ENCODE measurements at regions not wholly inside any gene's neighbourhood (a gene's known extent, or its start where the extent isn't known, plus 50 kb on each side); places are given as distances from the start of the nearest gene placed in this dataset.
"Not testable (repeated sequence)": the region's sequence is repeated elsewhere in the genome, so short reads cannot be mapped to it uniquely, and the experiment has no call there.

DNA sequence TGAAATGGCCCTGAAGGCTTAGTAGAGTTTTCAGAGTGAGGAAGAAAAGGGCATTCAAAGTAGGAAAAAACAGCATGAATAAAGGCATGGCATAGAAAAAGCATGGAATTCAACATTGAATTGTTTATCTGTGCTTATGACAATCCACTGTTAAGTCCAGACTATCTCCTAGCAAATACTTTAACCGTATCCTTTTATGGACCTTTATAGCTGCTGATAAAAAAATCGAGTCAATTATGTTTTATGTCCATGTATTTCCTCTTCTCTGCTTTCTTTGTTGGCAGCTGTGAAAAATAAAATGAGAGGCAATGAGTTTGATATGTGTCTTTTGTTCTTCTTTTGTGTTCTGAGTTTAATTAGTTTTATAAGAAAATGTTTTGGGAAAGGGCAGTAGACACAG, 70.4 kb downstream of the TDRD15 start:
- no peak for DNase-seq

DNA sequence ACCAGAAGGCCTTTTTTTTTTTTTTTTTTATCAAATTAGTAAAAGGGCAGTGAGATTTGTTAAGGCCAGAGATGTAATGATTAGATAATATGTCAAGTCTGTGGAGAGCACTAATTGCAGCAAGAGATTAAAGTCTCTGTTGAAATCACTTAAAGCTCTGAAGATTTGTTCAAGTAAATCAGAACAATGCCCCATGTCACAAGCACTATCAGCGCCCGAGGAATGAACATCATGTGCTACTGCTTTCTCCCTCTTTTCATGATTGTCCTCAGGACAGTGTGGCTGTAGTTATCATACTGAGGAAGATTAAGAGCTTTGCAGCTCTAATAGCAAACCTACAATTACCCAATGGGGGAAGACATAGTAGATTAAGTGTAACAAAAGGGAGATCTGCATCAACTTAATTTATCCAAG, 71.1 kb downstream of the TDRD15 start:
- DNase-seq = no peak

DNA sequence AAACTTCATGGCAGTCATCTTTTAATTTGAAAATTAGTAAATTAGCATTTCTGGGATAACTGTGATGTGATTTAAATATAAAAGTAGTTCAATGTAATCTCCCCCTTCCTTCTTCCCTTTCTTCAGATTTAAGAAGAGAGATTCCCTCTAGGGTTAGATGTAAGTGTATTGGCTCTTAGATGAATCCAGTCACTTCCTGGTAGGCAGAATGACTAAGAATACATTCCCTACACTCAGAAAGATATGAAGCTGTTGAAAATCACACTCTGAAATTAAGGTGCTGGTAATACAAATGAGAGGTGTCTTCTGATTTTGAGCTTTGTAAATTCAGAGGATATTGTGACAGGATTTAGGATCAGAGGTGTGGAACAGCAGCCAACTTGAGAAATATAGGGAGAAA, 71.6 kb downstream of the TDRD15 start:
- DNase-seq = no peak

DNA sequence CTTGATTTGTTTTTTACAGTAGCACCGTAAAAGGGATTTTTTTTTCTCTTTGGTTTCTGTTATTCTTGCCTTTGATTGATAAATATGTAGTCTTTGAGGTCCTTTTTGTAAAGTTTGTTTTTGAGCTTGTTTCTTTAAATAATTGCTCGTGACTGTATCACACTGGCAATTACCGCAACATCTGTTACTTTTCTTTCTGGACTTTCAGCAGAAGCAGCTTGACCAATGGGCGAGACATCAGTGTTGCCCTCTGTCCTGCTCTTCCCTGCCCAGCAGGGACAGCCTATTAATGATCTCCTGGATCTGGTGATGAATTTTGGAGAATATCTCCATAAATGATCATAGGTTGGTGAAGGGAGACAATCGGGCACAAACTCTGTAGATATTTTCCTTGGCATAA, 74.9 kb downstream of the TDRD15 start:
- DNase-seq = no peak

DNA sequence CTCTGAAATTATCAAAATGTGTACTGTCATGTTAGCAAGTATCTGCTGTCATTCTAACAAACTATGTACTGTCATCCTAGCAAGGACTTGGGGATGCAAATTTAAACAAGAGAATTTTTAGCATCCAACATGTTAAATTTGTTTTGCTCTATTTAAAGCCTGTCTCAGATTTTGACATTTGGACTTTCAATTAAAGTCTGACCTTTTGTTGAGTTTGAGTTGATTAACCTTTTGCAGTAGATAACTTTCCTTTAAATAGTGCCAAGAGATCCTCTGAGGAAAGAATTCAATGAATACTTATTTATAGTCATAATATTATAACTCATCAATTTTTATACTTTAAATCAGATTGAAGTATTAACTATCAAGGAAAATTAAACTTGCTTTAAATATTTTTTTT, 80.2 kb downstream of the TDRD15 start:
- no peak for DNase-seq

DNA sequence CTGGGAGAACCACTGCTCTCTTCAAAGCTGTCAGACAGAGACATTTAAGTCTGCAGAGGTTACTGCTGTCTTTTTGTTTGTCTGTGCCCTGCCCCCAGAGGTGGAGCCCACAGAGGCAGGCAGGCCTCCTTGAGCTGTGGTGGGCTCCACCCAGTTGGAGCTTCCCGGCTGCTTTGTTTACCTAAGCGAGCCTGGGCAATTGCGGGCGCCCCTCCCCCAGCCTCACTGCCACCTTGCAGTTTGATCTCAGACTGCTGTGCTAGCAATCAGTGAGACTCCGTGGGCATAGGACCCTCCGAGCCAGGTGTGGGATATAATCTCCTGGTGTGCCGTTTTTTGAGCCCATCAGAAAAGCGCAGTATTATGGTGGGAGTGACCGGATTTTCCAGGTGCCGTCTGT, 90.3 kb downstream of the TDRD15 start:
- DNase-seq = not testable (repeated sequence)

DNA sequence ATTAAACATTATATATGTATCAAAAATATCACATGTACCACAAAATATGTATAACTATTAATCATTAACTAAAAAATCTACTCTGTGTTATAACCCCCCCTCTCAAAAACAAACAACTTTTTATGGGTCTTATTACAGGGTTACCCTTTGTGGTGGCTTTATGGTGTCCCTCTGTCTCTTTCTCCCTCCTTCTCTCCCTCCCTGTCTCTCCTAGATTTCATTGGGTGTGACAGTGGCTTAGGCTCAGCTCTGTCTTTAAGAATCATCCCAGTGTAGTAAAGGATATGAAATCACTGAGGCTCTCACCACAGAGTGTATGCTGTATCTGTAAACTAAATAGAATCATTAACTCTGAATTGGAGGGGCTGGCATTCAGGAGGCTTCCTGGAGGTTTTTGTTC, 93.7 kb downstream of the TDRD15 start:
- no peak for DNase-seq

DNA sequence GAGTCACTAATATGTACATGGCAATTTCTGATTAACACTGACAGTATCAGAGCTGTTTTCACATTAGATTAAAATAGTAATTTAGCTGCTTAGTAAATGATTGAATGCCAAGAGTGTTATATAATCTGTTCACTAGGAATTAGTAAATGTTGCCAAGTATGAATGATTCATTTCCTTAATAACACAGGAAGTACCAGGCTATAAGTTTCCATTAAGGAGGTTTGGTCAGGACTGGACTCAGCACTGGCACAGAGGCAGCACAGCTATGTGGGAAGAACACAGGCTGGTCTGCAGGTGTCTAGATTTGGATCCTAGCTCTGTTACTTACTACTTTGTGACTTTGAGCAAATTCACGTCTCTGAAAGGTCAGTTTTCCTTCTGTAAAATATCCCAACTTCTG, 97.2 kb downstream of the TDRD15 start:
- DNase-seq = no peak

DNA sequence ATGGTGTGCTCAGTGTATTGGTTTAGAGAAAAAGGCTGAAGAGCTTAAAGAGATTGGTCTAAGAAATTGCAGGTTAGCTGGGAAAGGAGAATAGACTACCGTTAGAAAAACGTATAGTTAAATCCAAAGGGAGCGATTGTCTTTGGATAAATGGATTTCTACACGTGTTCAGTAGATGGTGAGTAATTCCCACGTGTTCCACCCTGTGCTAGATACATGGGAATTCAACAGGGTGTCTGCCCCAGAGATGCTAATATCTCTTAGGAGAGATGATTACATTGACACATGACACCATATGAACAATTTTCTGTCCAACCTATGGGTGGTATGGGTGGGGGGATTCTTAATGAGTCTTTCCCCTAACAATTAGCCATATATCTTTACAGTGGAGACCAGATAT, 99.8 kb downstream of the TDRD15 start:
- DNase-seq = no peak

DNA sequence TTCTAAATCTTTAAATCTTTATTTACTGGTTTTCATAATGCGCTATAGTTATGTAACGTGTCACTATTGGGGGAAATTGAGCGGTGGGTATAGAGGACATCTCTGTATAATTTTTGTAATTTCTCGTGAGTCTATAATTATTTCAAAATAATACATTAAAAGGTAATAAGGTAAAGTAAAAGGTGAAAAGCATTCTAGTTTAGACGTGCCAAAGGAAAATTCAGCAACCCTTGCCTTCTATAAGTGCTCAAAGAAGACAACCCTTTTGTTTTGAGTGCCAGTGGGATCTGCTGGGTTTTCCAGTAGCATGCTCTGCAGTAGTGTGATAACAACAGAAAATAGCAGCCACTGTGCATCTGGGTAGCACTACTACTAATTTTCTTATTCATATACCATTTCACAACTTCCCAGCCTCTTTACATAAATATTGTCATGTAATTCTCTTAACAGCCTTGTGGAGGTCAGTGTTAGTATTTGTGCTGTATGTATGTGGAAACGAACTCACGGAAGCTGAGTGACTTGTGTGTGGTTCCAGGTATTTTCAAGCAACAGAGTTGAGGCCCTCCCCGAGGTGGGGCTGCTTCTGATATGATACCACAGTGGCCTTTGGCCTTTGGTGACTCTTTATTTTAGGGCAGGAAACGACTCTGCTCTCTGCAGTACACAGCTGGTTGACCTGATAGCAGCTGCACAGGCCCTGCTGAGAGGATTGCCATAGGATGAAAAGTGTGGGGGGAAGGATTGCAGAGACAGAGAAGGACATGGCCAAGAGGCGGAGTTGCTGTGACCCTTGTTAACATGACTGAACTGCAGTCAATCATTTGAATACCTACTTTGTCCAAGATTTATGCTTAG, 104.5 kb downstream of the TDRD15 start:
- DNase-seq = no peak

DNA sequence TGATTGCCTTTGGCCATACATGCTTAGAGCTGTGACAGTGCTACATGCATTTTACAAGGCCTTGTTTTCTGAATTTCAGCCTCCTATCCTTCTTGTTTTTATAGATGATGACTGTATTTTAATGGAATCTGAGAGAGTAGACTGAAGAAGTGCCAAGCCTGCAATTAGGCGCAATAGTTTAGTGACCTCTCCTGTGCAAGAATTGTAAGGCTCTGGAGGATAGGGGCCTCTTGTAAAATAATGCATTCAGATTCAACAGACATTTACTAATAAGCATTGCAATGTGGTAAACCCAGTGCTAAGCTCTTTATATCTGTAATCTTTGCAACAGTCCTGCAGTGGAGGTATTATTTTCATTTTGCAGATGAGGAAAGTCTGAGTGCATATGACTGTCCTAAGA, 105.5 kb downstream of the TDRD15 start:
- peak; percentile 10 for DNase-seq

DNA sequence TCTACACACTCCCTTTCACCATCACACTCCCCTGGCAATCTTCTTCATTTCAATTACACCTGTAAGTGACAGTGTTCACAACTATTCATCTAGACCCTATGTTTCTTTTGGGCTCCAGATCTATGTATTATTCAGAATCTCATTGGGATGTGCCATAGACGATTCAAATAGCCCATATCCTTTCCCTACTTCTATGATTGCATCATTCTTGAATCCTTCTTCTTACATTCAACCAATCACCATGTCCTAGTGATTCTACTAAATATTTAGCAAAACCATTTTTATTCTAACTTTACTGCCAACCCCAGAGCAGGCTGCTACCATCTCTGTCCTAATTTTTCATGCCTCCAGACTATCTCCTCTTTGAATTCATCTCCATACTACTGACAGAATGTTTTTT, 106.4 kb downstream of the TDRD15 start:
- DNase-seq = no peak

DNA sequence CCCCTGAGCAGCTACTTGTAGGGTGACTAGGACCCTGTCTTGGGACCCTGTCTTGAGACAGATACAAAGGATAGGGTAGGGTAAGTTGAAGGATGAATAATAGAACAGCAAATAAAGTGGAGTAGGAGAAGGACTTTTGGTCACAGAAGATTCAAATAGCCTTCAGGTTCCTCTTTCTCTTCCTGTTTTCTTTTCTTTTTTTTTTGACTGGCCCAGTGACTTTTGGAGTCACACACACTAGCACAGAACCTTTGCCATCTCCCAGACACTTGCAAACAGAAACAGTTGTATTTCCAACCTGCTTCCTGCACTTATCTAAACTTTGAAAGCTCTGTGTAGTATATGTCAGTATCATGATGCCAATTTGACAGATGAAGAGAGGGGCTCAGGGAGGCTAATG, 108.2 kb downstream of the TDRD15 start:
- DNase-seq = no peak

DNA sequence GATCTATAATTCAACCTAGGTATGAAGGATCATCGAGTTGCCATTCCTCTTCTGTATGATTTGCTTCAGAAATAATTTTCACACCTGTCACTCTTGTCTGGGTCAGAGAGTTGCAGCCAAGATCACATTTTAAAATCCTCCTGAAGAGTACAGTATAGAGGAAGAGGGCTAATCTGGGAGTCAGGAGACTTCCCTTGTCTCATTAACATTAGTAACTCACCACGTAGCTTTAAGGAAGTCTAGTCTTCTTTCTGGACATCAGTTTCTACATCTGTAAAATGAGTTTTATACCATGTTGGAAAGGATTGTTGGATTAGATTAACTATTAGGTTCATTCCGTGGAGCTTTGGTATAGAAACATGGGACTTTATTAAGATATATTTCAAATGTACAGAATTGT, 109.4 kb downstream of the TDRD15 start:
- DNase-seq = no peak

DNA sequence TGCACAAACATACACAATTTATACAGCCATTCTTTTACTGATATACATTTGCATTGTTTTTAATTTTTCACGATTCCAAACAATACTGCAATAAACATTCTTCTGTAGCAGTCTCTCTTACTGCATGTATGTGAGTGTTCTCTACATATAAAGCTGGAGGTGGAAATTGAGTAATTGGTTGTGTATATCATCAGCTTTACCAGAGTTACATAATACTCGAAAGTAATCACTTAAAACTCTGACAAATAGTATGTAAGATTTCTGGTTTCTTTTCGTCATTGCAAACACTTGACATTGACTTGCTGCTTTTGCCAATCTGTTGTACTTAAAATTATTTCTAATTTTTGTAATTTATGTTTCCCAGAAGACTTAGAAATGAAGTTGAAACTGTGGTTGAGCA, 110.2 kb downstream of the TDRD15 start:
- DNase-seq = no peak

DNA sequence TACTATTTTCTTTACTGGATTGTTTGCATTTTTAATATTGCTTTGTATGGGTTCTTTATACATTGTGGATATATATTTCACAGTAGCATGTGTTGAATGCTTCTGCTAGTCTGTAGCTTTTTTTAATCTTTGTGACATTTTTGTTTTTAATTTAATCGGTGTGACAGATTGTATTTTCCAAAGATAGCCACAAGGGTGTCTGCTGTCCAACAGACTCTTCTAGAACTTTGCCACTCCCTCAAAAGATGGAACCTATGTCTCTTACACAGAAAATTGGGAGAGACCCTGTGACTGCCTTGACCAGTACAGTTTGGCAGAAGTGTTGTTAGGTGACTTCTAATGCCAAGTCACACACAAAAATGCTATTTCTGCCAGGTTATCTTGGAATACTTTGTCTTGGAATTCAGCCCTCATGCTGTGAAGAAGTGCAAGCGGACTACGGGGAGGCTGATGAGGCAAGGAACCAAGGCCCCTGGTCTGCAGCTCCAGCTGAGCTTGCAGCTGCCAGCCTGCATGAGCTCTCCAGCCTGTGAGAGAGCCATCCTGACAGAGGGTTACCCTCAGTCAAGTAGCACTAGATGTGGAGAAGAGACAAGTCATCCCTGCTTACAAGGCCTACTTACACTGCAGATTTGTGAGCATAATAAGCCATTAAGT, 110.8 kb downstream of the TDRD15 start:
- no peak for DNase-seq

DNA sequence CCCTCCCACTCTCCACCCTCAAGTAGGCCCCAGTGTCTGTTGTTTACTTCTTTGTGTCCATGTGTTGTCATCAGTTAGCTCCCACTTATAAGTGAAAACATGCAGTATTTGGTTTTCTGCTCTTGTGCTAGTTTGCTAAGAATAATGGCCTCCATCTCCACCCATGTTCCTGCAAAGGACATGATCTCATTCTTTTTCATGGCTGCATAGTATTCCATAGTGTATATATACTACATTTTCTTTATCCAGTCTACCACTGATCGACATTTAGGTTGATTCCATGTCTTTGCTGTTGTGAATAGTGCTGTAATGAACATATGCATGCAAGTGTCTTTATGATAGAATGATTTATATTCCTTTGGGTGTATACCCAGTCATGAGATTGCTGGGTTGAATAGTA, 116.0 kb downstream of the TDRD15 start:
- not testable (repeated sequence) for DNase-seq

DNA sequence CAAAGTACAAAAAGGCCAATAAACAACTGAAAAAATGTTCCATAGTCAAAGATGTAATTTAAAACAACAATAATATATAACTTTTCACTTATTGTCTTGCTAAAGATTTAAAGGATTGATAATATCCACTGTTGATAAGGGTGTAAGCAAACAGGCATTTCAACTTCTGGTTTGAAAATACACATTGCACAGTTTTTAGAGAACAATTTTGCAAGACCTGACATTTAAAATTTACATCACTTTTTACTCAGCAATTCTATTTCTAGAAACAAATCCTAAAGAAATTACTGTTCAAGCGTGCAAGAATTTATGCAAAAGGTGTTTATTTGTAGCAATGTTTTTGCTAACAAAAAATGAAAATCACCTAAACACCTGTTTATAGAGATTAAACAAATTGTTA, 120.4 kb downstream of the TDRD15 start:
- no peak for DNase-seq

DNA sequence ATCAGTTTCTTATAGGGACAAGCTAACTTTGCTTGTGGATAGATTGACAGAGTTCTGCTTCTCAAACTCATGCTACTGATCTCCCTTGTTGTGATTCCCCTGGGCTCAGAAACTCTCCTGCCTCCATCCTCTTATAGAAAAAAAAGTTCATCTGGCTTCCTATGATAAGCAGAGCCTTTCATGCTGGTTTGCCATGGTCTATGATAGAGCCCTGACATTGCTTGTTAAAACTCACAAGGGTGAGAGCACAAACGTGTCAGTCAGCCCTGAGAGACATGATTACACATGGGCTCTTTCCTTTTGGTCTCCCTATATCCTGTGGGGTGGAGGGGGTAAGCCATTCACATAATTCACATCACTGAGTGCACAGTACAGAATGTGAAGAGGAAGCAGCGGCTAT, 121.8 kb downstream of the TDRD15 start:
- no peak for DNase-seq

DNA sequence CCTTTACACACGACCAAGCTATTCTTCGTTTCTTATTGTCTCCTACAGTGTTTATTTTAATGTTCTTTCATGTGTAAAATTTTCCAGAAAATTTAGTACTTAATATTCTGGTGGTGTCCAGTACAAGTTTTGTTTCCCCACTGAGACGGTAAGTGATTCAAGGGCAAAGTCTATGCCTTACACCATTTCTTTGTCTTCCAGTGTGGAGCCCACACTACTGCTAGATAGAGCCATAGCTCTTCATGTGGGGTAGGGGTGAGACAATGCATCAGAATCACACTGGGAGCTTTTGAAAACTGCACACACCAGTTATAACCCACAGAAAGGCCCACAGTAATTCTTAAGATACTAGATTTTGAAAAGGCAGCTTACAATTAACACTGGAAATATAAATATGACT, 125.6 kb downstream of the TDRD15 start:
- no peak for DNase-seq

DNA sequence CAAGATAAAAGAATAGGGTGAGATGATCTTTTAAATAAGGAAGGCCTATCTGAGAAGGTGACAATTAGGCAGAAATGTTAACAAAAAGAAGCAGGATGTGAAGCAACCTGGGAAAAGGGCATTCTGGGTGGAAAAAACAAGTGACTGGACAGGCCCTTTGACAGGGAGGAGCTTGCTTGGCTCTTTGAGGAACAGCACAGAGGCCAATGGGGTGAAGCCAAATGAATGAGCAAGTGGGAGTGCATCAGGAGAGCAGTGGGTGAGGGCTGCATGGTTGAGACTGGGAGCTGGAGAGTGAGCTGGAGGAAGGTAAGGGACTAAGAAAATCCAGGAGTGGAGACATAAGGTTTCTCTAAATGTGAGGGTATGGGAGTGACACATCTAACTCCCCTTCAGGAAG, 126.9 kb downstream of the TDRD15 start:
- DNase-seq = no peak

DNA sequence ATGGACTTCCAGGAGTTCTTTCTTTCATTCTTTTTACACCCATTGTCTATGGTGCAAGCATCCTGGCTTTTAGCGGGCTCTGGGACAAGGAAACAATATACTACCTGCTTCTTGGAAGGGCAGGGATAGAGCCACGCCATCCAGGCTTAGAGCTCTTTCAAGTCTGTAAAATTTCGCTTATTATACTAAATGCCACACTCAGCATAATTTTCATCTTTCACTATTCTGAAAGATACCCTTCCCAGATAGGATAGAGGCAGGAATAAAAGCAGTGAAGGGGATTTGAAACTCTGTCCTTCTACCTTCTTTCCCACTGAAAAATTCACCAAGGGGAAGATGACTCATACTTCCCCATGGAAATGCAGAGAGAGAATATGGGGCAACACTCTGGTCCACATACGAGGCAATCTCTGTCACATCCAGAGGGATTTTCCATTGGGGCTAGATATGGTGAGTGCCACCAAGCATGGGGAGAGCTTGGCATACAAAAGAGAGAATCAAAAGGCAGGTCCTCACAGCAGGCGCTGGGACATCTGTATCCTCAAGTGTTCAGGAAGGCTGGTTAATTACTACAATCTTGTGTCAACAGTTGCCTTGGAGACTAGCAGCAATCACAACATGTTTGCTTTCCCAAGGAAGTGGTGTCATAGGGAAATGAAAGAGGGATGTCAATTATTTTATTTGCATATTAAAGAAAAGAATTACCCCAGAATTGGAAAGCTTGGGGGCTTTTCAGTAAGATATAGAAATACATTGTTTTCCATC, 127.6 kb downstream of the TDRD15 start:
- no peak for DNase-seq

DNA sequence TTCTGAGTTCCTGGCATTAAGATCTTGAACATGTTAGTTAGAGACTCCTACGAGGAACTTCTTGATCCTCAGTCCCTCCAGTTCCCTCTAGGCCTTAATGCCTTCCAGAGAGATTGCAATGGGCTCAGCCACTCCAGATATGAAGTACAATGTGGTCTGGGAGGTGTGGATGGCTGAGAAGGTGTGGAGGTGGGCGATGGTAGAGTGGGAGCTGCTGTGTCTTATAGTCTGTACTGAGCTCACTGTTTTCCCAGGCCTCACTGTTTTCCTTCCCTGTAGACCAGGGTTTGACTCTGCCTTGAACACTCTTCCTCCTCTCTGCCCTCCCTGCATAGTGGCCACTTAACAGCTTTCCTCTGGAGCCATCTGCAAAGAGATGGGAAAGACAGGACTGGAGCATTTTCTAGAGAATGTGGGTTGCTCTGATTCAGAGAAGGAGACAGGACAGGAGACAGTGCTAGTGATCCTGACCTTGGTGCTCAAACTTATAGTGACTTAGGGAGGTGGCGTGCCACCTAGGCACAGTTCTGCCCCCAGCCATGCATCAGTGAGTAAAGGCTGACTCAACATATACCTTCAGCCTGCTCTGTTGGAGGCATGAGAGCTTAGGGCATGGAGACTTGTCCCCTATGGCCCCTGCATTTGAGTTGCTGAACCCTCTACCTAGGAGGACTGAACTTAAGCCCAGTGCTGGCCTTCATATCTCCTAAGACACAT, 129.7 kb downstream of the TDRD15 start:
- no peak for DNase-seq

Measured in tongue (tissue), 1 donor.